AG04449 (cell line): ENCODE measurements at regions not wholly inside any gene's neighbourhood (a gene's known extent, or its start where the extent isn't known, plus 50 kb on each side); places are given as distances from the start of the nearest gene placed in this dataset.

ENCODE experiments used
- CTCF ChIA-PET: fragments of 350-600 bp; formaldehyde crosslinking; extraction: SDS; loops from one replicate; lab custom pipeline; 2021; ENCODE audit warnings: antibody characterized with exemption; lab: Yijun Ruan, JAX
- POLR2A ChIA-PET: fragments of 400-600, 350-600 bp; formaldehyde crosslinking; extraction: SDS; loops from one replicate; lab custom pipeline; 2020; ENCODE audit warnings: antibody characterized with exemption, inconsistent platforms; lab: Yijun Ruan, JAX
- DNase-seq: peaks from one replicate; pipeline ENCODE4 v3.0.0-alpha.2; 2010; ENCODE audit warnings: low read depth, low spot score
- H3K4me3 ChIP-seq: 2 replicates; pipeline ENCODE4 v1.5.1; 2011; ENCODE audit warnings: low read depth, mild to moderate bottlenecking, control low read depth, low read length
- CTCF ChIP-seq: IDR thresholded peaks from one replicate; pipeline ENCODE4 v1.5.1; 2011; ENCODE audit warnings: mild to moderate bottlenecking, moderate library complexity, low read length, control low read depth, inconsistent platforms; ENCODE audit not compliant: insufficient read depth; ENCODE audit errors: missing control alignments

DNA sequence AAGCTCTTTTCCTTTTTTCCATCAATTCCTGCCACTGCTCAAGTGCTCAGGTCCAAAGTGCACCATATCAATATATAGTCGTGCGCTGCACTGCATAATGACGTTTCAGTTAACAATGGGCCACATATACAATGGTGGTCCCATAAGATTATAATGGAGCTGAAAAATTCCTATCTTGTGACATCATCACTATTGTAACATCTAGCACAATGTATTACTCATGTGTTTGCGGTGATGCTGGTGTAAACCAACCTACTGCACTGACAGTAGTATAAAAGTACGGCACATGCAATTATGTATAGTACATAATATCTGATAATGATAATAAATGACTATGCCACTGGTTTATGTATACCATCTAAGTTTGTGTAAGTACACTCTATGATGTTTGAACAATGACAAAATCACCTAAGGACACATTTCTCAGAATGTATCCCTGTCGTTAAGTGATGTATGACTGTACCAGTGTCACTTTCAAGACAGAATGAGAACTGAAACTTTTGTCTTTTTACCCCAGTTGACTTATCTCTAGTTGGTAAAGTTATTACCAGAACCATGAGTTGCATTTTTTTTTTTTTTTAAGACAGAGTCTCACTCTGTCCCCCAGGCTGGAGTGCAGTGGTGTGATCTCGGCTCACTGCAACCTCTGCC, 53.7 kb upstream of the INSM2 start:
- H3K4me3 ChIP-seq = no peak overlapping the region
- ChIA-PET POLR2A (no interaction called here), CTCF (no interaction called here)
- no peak for TF ChIP-seq CTCF
- DNase-seq = no peak

DNA sequence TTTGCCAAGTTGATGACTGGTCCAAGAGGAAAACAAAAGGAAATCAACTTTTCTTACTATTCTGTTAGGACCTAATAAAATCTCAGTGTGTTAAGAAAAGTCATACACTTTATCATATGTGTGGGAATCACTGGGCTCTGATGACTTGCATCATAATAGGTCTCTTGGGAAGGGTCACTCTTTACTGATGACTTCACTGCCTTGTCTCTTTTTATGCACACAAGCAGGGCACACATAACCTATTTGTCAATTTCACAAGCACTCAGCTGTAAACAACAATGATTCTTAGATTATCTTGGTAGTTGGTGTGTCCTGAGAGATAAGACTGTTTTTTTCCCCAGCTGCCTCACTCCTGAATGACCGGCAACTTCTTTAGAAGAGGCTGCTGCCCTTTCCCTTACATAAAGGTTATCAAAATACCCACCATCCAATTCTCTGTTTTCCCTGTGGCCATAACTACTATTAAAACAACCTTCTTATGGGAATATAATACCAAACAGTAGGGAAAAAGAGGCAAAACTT, 50.9 kb upstream of the INSM2 start:
- ChIA-PET CTCF (no interaction called here), POLR2A (no interaction called here)
- DNase-seq = no peak
- H3K4me3 ChIP-seq = no peak overlapping the region
- TF ChIP-seq CTCF = no peak
